Activated gamma-delta T cell treated with Interleukin-2 at 50 U/mL for 16 hours (primary cell): ENCODE measurements at regions not wholly inside any gene's neighbourhood (a gene's known extent, or its start where the extent isn't known, plus 50 kb on each side); places are given as distances from the start of the nearest gene placed in this dataset.

ENCODE experiments used
- DNase-seq: peaks from one replicate; pipeline ENCODE4 v3.0.0-alpha.2; 2020

DNA sequence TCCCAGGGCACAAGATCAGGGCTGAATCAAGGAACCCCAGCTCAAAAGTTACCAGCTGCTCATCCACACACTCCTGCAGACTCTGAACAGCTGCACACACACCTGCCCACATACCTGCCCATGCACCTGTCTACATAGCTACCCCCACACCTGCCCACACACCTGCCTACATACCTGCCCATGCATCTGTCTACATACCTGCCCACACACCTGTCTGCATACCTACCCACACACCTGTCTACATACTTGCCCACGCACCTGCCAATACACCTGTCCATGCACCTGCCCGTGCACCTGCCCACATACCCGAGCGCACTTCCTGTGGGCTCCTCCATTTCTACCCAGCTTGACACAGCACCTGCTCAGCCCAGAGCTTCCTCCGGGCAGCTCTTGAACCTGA is 122.8 kb upstream of the AGAP1 start:
- no peak for DNase-seq

DNA sequence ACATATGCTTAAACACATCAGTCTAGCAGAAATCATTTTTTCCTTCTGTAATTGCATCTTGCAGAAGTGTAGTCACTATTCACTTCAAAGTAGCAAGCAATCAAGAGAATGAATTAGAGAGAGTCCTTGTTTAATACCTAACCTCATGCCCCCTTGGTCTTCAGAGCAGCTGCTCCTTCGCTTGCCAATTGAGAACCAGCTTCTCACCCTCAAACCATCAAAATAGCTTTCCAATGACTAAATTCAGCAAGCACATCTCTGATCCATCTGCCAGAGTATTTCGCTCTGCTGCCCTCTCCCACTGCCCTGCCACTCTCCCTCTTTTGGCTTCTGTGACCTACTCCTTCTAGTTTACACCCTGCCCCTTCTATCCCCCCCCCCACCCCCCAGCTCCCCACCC is 120.7 kb upstream of the AGAP1 start:
- no peak for DNase-seq

DNA sequence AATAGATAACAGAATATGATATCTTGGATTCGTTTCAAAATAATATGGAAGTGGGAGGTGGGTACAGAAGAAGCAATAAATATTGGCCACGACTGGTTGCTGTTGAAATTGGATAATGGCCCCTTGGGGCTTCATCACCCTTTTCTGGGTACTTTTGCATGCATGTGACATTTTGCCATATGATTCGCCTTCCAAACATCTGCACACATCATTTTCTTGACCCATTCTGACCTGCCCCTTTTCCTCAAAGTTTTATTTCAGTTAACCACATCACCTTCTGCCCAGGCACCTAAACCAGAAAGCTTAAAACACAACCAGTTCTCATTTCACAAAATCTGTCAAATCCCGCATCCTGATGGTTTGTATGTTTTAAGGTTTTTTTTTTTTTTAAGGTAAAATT is 116.7 kb upstream of the AGAP1 start:
- no peak for DNase-seq

DNA sequence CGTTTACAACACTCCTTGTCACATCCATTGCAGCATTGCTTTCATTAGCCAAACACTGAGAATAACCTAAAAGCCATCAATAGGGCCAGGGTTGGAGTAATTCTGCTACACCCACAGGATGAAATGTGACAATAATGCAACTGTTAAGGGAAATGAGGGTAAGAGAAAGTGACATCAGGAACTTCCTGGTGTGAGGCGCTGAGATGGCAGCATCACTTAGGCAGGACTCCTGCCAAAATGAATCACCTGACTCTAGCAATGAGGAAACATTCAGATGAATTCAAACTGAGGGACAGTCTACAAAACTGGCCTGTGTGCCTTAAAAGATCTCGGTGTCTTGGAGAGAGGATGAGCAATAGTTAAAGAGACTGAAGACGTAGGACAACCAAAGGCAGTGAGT is 115.6 kb upstream of the AGAP1 start:
- DNase-seq: no peak

DNA sequence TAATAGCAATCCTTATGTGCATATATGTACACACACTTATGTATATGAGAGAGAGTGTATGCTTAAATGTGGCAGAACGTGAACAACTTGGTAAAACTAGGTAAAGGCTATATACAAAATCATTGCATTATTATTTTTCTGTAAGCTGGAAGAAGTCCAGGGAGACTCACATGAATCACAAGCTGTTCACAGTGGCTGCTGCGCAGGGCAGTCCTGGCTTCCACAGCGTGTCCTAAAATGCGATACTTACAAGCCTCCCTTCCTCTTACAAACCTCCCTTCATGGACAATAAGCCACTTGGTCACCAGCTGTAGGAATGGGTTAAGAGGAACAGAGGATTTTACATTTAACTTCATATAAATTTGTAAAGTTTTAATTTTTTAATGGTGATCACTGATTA is 114.9 kb upstream of the AGAP1 start:
- no peak for DNase-seq

DNA sequence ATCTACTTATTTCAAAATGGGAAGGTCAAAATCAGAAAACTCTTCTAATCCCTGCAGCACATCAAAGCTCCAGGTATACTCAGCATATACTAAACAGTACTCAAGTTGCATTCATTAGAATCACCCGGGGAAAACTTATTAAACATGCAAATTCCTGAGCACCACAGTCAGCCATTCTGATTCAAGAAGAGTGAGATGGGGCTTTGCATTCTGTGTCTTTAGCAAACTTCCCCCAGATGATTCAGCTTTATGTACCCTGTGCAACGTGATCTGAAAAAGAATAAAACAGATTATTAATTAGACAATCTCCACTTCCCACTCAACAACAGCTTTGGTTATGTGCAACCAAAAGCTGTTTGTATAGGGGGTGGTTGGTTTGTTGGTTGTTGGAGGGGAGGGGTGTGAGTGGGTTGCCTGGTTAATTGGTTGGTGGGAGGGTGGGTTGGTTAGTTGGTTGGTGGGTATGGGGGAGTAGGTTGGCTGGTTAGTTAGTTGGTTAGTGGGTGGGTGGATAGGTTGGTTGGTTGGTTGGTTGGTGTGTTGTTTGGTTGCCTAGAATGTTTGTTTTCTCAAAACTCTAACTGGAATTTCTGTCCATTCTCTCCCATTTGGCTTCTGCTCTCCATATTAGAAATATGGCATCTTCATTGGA is 112.5 kb upstream of the AGAP1 start:
- DNase-seq: no peak

DNA sequence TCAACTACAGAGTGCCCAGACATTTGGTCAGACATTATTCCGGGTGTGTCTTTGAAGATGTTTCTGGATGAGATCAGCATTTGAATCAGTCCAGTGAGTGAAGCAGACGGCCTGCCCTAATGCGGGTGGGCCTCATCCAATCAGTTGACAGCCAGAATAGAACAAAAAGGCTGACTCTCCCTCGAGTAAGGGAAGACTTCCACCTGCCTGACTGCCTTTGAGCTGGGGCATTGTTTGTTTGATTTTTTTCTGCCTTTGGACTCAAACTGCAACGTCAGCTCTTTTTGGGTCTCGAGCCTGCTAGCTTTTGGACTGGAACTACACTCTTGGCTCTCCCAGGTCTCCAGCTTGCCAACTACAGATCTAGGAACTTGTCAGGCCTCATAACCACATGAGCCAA is 111.7 kb upstream of the AGAP1 start:
- no peak for DNase-seq

DNA sequence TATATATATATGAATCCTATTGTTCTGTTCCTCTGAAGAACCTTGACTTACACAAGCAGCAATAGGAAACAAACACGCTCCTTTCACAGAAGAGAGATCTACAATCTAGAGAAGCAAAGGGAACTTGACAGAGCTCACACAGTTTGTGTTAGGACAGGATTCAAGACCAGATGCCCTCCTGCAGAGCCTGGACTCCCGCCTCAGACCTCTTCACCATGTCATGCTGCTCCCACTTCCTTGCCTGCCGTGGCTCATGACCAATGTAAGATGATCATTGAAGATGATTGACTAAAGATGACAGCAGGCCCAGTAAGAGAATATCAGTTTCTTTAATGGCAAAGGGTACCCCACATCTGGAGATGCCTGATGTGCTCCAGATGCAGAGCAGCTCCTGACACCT is 111.2 kb upstream of the AGAP1 start:
- DNase-seq: no peak

DNA sequence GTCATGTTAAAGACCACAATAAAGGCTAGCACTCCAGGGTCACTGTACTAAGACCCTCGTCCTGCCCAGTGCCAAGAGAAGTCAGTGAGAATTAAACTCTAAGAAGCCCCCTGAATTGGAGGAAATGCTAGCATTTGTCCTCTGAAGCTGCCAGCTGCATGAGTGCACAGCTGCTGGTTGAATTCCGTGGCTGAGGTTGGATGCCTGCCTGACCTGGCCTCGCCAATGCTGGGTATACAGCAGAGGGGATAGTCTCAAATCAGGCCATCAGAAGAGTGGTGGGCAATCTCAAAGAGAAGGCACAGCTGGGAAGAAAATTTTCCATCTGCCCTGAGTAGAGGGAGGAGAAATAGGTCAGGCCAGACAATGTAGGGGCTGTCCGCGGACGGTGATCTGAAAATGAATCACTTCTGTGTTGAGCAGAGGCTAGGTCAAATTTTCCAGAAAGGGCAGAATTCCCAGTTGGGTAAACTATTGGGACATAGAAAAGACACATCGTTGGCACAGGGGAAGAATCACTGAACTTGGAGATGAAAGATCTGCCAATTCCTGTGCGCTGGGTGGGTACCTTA is 110.5 kb upstream of the AGAP1 start:
- no peak for DNase-seq

DNA sequence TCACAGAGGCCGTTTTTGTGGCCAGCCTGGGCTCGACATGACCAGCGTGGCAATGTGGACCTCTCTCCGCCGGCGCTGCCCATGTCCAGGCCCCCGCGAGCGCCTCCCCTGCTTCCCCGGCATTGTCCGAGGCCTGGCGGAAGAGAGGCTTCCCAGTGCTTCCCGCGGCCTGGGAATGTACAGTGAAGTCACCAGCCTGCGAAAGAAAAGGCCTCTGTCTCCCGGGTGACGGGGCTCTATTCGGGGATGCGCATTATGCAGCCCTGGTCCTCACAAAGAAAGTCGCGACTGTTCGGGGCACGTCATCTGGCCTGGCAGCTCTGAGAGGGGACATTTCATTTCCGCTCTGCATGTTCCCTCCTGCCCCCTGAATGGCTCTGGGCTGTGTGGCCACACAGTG is 109.2 kb upstream of the AGAP1 start:
- no peak for DNase-seq

DNA sequence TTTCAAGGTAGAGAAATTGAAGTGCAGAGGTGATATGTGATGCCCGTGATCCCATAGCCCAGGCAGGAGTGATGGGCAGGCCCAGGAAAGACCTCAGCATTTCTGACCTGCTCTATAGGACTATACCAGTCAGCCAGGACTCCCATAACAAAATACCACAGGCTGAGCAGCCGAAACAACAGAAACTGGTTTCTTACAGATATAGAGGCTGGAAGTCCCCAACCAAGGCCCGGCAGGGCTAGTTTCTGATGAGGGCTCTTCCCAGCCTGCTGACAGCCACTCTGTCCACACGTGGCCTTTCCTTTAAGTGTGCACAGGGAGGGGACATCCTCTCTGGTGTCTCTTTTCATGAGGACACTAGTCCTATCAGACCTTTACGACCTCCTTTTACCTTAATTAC is 104.2 kb upstream of the AGAP1 start:
- no peak for DNase-seq

DNA sequence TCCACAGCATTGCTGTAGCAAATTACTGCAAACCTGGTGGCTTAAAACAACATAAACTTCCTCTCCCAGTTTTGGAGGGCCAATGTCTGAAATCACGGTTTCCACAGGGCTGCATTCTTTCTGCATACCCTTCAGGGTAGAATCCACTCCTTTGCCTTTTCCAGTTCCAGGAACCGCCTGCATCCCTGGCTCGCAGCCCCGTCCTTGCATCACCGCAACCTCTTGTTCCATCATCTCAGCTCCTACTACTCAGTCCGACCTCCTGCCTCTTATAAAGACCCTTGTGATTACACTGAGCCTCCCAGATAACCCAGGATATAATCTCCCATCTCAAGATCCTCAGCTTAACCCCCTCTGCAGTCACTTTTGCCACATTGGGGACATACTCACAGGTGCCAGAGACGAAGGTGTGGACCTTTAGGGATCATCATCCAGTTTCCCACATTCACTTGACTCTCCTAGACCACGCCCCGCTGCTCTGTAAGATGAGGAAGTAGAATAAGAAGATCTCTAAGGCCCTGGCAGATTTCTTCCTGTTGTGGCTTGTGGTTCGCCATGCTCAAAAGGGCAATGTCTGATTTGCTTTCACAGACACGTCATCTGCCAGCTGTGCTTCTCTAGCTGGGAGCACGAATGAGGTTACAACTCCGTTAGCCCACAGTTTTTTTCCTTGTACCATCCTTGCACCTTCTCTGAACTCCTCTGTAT is 103.6 kb upstream of the AGAP1 start:
- DNase-seq: peak; percentile 24

DNA sequence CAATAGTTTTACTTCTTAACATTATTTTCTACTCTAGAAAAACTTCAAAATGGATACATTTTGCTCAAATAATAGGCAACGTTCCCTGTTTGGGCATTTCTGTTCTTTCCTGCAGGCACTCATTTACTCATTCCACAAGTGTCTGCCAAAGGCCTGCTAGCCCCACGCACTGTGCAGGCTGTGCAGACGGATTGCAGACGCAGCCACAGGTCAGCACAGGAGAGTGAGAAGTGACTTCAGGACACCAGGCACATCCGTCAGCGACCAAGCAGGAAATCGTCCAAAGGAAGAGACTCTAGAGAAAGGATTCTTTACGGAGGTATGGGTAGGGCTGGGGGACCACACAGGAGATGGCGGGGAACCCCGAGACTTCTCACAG is 103.0 kb upstream of the AGAP1 start:
- DNase-seq: no peak

DNA sequence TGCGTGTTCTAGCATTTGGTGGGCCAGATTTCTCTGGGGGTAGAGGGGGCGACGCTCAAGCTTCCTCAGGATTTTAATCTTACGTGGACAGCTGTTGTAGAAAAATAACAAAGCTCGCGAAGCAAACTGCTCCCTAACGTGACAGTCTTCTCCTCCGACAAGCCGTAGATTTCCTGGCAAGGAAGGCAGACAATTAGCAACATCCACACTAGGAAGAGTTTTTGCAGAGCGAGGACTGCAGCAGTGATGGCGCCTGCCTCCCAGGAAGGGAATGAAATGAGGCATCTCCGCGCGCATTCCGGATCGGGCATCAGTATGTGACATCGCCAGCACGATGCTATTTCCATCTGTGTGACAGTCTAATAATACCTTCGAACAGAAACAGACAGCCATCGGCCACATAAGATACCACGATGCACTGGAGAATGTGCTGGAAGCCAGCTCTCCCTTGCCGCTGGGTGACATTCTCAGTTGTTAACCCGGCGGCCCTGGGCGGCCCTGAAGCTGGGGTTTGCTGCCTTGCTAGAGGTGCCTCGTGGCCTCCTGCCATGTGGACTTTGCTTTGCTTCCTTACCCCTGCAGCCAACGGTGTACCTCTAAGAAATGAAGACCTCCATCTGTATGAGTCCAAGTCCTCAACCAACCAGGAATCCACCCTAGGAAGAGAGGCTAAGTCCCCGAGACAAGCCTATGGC is 101.8 kb upstream of the AGAP1 start:
- no peak for DNase-seq

DNA sequence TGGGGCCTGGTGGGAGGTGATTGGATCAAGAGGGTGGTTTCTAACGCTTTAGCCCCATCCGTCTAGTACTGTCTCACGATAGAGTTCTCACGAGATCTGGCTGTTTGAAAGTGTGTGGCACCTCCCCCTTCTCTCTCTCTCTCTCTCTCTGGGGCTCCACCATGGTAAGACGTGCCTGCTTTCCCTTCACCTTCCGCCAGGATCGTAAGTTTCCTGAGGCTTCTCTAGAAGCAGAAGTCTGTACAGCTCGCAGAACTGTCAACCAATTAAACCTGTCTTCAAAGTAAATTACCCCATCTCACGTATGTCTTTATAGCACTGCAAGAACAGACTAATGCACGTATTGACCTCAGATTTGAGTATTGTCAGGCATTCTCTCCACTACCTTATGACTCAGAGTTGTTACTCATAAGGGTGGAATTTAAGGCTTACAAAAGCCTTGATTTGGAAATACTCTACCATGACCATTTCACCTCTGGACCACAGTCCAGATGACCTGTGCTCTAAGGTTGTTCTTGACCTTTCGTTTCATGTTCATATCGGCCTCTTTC is 99.5 kb upstream of the AGAP1 start:
- no peak for DNase-seq

DNA sequence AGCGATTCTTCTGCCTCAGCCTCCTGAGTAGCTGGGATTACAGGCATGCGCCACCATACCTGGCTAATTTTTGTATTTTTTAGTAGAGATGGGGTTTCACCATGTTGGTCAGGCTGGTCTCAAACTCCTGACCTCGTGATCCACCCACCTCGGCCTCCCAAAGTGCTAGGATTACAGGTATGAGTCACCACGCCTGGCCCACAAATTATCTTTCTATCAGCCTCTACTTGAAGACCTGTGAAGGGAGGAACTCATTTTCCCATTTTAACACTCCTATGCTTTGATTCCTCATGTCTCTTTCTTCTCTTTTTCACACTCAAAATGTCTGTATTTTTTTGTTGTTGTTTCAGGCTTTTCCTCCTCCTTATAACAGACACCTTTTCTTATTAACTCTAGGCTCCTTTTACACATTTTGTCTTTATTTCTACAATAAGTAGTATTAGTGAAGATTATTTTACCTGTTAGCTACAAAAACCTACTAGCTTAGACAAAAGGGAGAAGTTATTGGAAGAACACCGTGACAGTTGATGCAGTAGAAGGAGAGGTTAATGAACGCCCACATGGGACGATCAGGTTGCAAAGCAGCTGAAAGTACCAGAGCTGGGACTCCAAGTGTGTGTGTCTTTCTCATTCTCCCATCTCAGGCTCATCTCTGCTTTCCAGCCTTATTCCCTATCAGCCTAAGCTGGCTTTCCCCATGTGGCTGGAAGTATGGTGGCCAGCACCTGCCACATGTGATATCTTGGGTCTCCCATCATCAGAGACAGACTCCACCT is 97.6 kb upstream of the AGAP1 start:
- no peak for DNase-seq

DNA sequence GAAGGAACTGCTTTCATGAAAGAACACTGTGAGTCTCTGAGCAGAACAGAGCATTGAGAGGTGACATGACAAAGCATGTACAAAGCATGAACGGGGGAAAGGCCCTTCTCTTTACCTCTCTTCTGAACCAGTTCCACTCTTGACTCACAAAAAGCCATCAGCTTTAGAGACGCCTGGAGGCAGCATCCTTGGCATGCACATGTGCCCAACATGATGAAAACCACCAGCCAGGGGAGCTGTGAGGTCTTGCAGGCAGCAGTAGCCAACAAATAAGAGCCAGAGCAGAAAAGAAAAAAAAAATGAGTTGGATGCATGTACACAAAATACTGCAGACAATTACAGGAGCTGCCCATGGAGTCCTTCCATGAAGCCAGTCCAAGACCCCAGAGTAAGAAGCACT is 95.5 kb upstream of the AGAP1 start:
- DNase-seq: no peak

DNA sequence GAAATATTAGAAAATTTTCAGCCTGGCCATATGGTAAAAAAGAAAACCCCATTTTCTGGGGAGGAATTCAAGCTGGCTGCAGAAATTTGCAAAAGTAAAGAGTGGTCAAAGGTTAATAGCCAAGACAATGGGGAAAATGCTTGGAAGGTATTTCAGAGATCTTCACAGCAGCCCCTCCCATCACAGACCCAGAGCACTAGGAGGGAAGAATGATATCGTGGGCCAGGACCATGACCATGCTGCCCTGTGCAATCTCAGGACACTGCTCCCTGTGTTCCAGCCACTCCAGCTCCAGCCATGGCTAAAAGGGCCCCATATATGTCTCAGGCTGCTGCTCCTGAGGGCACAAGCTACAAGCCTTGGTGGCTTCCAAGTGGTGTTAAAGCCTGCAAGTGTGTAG is 93.9 kb upstream of the AGAP1 start:
- no peak for DNase-seq

DNA sequence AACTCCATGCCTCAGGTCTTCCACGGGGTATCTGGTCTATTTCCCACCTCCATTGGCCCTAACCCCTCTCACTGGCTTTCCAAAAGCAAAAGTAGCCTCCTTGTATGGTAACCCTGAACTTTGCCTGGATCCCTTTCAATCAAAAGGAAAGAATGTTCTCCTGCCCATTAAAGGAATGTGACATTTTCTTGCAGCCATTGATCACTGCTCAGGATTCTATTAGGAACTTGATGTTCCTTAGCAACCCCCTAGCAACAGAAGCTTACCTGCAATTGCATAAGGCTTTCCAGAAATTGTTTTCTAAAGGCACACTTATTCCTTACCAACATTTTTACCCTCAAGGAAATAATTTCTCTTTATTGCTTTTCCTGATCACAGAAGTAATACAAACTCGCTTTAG is 91.4 kb upstream of the AGAP1 start:
- DNase-seq: no peak

DNA sequence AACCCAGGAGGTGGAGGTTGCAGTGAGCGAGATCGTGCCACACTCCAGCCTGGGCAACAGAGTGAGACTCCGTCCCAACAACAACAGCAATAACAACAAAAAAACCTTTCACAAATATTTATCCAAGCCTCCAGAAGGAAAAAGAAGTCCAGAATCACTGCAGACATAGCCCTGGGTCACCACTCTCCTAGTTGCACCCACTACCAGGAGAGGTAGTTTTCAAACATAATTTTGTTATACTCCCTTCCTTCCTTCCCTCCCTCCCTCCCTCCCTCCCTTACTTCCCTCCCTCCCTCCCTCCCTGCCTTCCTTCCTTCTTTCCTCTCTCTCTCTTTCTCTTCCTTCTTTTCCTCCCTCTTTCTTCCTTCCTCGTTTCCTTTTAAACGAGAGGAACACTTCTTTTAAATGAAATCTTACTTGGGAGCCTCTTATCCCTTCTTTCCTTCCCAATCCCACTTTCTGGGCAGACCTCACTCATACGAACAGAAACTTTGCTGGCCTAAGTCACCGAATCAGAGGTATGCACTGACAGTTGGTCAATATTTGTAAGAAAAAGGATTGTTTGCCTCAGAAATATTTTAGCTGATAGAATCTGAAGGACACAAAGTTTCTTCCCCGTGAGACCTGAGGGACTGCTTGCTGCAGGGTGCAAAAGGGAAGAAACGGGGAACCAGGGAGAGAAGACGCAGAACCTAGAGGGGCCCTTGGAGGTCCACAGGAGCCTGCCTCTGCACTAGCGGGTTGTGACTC is 88.1 kb upstream of the AGAP1 start:
- no peak for DNase-seq

DNA sequence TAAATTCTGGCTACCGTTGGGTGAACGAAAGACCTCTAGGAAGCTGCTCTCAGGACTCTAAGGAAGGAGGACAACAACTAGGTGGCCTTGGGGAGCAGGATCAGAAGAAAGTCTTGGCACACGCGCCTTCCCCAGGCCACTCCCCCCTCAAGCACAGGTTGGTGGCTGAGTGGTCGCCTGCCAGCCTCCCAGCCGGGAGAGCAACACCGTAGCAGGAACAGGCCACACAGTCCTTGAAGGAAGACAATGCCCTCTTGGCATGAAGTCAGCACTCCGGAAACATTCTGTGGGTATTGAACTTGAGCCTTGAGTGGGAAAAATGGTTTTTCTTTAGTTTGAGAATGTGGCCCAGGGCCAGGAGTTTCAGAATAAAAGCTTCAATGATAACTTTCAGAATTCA is 87.4 kb upstream of the AGAP1 start:
- no peak for DNase-seq

DNA sequence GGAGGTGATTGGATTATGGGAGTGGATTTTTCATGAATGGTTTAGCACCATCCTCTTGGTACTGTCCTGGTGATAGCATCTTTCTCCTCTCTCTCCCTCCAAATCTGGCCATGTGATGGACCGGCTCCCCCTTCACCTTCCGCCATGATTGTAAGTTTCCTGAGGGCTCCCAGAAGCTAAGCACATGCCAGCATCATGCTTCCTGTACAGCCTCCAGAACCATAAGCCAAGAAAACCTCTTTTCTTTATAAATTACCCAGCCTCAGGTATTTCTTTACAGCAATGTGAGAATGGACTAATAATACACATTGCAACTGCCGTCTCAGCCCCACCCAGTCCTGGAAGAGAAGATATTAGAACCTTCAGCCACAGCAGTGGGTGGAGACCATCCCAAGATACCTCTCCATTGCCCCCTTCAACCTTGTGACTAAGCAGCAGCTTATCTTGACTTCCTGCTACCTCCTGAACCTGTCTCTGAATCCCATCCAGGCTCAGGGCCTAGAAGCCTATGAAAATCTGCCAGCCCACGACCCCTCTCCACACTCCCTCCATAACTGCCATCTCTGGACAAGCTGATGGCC is 81.8 kb upstream of the AGAP1 start:
- no peak for DNase-seq
